Thymus (tissue), 11 donors: ENCODE measurements at regions not wholly inside any gene's neighbourhood (a gene's known extent, or its start where the extent isn't known, plus 50 kb on each side); places are given as distances from the start of the nearest gene placed in this dataset.
"Not testable (repeated sequence)": the region's sequence is repeated elsewhere in the genome, so short reads cannot be mapped to it uniquely, and the experiment has no call there.

ENCODE experiments used
- DNase-seq, 9 donors: peaks; one replicate each; pipeline ENCODE4 v3.0.0-alpha.2; 2013; ENCODE audit warnings: low spot score in 9 of 9, low read depth in 6 of 9, missing footprints in 1 of 9
- H3K27ac ChIP-seq, 2 donors: one replicate each; pipeline ENCODE4 v1.5.1; 2013; ENCODE audit warnings: control low read depth in 1 of 2, low read depth in 1 of 2, low read length in 1 of 2, mild to moderate bottlenecking in 1 of 2, moderate library complexity in 1 of 2
- H3K27me3 ChIP-seq, 2 donors: one replicate each; pipeline ENCODE4 v1.5.1; 2013; ENCODE audit warnings: low read length in 1 of 2; ENCODE audit not compliant: control insufficient read depth in 2 of 2, insufficient read depth in 1 of 2
- H3K36me3 ChIP-seq, 2 donors: one replicate each; pipeline ENCODE4 v1.5.1; 2013; ENCODE audit warnings: low read length in 1 of 2, mild to moderate bottlenecking in 1 of 2, moderate library complexity in 1 of 2; ENCODE audit not compliant: control insufficient read depth in 2 of 2, insufficient read depth in 2 of 2
- H3K4me1 ChIP-seq, 2 donors: one replicate each; pipeline ENCODE4 v1.5.1; 2013; ENCODE audit warnings: low read length in 2 of 2; ENCODE audit not compliant: control insufficient read depth in 2 of 2, insufficient read depth in 2 of 2
- H3K4me3 ChIP-seq, 2 donors: one replicate each; pipeline ENCODE4 v1.5.1; 2013; ENCODE audit warnings: low read length in 2 of 2, control low read depth in 1 of 2, mild to moderate bottlenecking in 1 of 2
- H3K9me3 ChIP-seq, 2 donors: one replicate each; pipeline ENCODE4 v1.5.1; 2013; ENCODE audit warnings: low read length in 1 of 2, mild to moderate bottlenecking in 1 of 2; ENCODE audit not compliant: control insufficient read depth in 2 of 2, insufficient read depth in 1 of 2
- WGBS: extraction: QIAGEN DNeasy Blood & Tissue Kit; methylation state at CpG from one replicate; pipeline ENCODE4 v1.1.7; 2013; 5-methylcytosine and 5-hydroxymethylcytosine counted together
- donor health status: healthy.

- WGBS: 98% methylated on average over 2 of the region's 2 CpGs
- H3K36me3 ChIP-seq: no peaks in the 10 kb centered on the region
- no peaks in the 10 kb centered on the region for H3K9me3 ChIP-seq
- no peak for DNase-seq
- H3K27me3 ChIP-seq: no peaks in the 10 kb centered on the region
- no peak overlapping the region for H3K27ac ChIP-seq
- peaks cover 0 to 4% of the 10 kb centered on the region in 2 donors for H3K4me1 ChIP-seq
- H3K4me3 ChIP-seq: no peak overlapping the region
Observed at GRCh38 chr10:121678631-121679174, 80.5 kb upstream of the FGFR2 start.

DNA sequence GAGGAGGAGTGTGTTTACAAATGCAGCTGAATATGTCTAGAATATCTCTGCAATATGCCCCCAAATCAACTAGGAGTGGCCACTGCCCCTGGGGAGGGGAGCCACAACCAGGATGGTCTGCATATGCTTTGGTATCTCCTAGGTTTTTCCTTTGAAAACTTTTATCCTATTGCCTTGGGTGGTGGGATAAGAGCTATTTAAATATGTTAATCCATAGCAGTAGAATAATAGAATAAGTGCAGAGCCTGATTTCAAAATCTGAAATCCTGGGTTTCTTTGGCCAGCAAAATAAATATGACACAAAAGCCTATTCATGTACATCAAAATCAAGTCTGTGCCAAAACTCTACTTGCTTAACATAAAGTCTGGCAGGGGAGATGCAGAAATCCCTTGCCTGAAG lies 79.6 kb upstream of the FGFR2 start:
- Histone ChIP-seq H3K27me3 (no peaks in the 10 kb centered on the region), H3K4me3 (no peak overlapping the region), H3K9me3 (no peaks in the 10 kb centered on the region), H3K36me3 (no peaks in the 10 kb centered on the region), H3K4me1 (peaks cover 0 to 4% of the 10 kb centered on the region in 2 donors), H3K27ac (no peak overlapping the region)
- DNase-seq: no peak

GRCh38 chr10:121675344-121675743 lies 77.1 kb upstream of the FGFR2 start:
- Histone ChIP-seq H3K4me3 (no peak overlapping the region), H3K27me3 (no peaks in the 10 kb centered on the region)
- WGBS: 96% methylated on average over 4 of the region's 4 CpGs

GRCh38 chr10:121674885-121675284 lies 76.6 kb upstream of the FGFR2 start:
- Histone ChIP-seq H3K4me1 (peaks cover 0 to 4% of the 10 kb centered on the region in 2 donors), H3K27ac (no peak overlapping the region), H3K4me3 (no peak overlapping the region), H3K27me3 (no peaks in the 10 kb centered on the region), H3K9me3 (peaks cover 0 to 2% of the 10 kb centered on the region in 2 donors), H3K36me3 (no peaks in the 10 kb centered on the region)
- WGBS: 83% methylated on average over 4 of the region's 4 CpGs
- DNase-seq: no peak

More at GRCh38 chr10:121675344-121675743, 77.1 kb upstream of the FGFR2 start:
- Histone ChIP-seq H3K36me3 (no peaks in the 10 kb centered on the region), H3K4me1 (peaks cover 0 to 4% of the 10 kb centered on the region in 2 donors), H3K9me3 (no peaks in the 10 kb centered on the region), H3K27ac (no peak overlapping the region)
- DNase-seq: no peak

DNA sequence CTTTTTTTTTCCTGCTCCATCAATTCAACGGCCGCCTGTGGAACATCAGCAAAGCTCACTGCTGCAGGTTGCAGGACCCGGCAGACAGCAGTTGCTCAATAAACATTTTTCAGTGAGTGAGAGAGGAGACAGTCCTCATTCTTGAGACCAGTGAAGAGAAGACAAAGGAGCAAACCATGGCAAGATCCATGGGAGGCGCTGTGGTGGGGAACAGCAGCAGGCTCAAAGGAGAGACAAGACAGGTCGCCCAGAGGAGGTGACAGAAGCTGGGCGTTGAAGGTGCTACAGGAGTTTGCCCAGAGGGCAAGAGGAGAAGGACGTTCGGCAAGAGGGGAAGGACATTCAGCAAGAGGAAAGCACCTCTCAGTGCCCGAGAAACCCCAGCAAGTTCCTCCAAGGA lies 74.5 kb upstream of the FGFR2 start:
- Histone ChIP-seq H3K9me3 (peaks cover 0 to 2% of the 10 kb centered on the region in 2 donors), H3K4me1 (peaks cover 0 to 7% of the 10 kb centered on the region in 2 donors), H3K4me3 (no peak overlapping the region), H3K36me3 (no peaks in the 10 kb centered on the region), H3K27ac (no peak overlapping the region), H3K27me3 (peaks cover 0 to 6% of the 10 kb centered on the region in 2 donors)
- no peak for DNase-seq
- 81% methylated on average over 9 of the region's 9 CpGs for WGBS

DNA sequence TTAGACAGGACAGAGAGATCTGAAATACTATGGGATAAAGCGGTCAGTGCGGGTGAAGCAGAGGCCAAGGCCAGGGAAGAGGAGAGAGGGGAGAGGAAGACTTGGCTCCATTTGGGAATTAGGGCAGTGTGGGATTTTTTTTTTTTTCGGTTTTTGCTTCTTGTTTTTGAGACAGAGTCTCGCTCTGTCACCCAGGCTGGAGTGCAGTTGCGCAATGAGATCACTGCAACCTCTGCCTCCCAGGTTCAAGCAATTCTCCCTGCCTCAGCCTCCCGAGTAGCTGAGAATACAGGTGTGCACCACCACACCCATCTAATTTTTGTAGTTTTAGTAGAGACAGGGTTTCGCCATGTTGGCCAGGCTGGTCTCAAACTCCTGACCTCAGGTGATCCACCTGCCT lies 71.6 kb upstream of the FGFR2 start:
- 95% methylated on average over 7 of the region's 7 CpGs for WGBS
- not testable (repeated sequence) for H3K9me3 ChIP-seq

DNA sequence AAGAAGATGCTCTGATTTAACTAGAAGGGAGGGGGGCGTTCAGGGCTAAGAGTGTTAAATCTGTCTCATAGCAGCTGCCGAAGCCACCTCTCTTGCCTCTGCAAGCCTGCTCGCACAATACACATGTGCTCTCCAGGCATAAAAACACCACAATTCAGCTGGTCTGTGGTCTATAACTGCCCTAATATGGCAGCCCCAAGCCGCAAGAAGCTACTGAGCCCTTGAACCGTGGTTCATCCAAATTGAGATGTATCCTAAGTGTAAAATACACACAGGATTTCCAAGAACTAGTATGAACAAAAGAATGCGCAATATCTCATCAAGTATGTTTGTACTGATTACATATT lies 70.8 kb upstream of the FGFR2 start:
- H3K27ac ChIP-seq: peak overlapping the region in 1 of 2 donors; percentile 79
- 52% methylated on average over 6 of the region's 6 CpGs for WGBS
- DNase-seq: no peak
- peaks cover 0 to 6% of the 10 kb centered on the region in 2 donors for H3K27me3 ChIP-seq
- H3K4me3 ChIP-seq: no peak overlapping the region
- H3K4me1 ChIP-seq: peaks cover 0 to 7% of the 10 kb centered on the region in 2 donors
- H3K9me3 ChIP-seq: peaks cover 0 to 2% of the 10 kb centered on the region in 2 donors
- H3K36me3 ChIP-seq: no peaks in the 10 kb centered on the region

More for the DNA sequence above, 71.6 kb upstream of the FGFR2 start:
- H3K4me3 ChIP-seq, H3K27me3 ChIP-seq, H3K4me1 ChIP-seq, H3K36me3 ChIP-seq, H3K27ac ChIP-seq, DNase-seq: not testable (repeated sequence)

GRCh38 chr10:121668314-121669027 lies 70.2 kb upstream of the FGFR2 start:
- 17% methylated on average over 9 of the region's 9 CpGs for WGBS
- no peak for DNase-seq
- H3K36me3 ChIP-seq: no peaks in the 10 kb centered on the region
- peaks cover 0 to 7% of the 10 kb centered on the region in 2 donors for H3K4me1 ChIP-seq
- peak overlapping the region in 1 of 2 donors; percentile 79 for H3K27ac ChIP-seq
- H3K4me3 ChIP-seq: no peak overlapping the region
- H3K27me3 ChIP-seq: peaks cover 0 to 6% of the 10 kb centered on the region in 2 donors
- H3K9me3 ChIP-seq: peaks cover 0 to 2% of the 10 kb centered on the region in 2 donors

DNA sequence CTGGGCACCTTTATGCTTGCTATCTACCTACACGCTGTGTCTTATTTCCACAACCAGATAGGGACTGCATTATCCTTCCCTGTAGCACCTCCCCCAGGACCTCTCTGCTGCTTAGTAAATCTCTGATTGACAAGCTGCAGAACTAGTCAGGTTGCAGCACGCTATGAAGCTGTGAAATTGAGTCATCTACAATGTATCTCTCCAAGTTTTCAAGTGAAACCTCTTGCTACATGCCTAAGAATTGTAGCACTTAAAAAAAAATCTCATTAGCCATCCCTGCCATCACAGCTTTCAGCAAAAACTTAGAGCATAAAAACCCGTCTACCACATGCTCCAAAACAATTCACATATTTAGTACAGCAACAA lies 69.7 kb upstream of the FGFR2 start:
- no peaks in the 10 kb centered on the region for H3K36me3 ChIP-seq
- peak overlapping the region; percentile 46 to 79 for H3K27ac ChIP-seq
- WGBS: 78% methylated on average over 3 of the region's 3 CpGs
- peaks cover 0 to 6% of the 10 kb centered on the region in 2 donors for H3K27me3 ChIP-seq
- no peak overlapping the region for H3K4me3 ChIP-seq
- peak in 1 of 9 donors; percentile 13 for DNase-seq
- H3K4me1 ChIP-seq: peaks cover 0 to 7% of the 10 kb centered on the region in 2 donors
- H3K9me3 ChIP-seq: peaks cover 0 to 2% of the 10 kb centered on the region in 2 donors
